H1 (cell line): ENCODE measurements at regions not wholly inside any gene's neighbourhood (a gene's known extent, or its start where the extent isn't known, plus 50 kb on each side); places are given as distances from the start of the nearest gene placed in this dataset.
A peak's percentile ranks its signal among the peaks of the same experiment; 100 is the strongest.

Experiments
- ASH2L ChIP-seq: fragments of 200-600, 300-600 bp; sonication (generic); IDR thresholded peaks from one replicate; pipeline ENCODE4 v1.7.1; 2017; ENCODE audit warnings: low read length
- CHD7 ChIP-seq: fragments of 300-600 bp; sonication (generic); IDR thresholded peaks from 2 replicates; pipeline ENCODE4 v1.7.1; 2012; ENCODE audit warnings: low read length, moderate library complexity, mild to moderate bottlenecking, inconsistent platforms; ENCODE audit not compliant: insufficient replicate concordance
- CTCF ChIP-seq, 3 experiments: IDR thresholded peaks; 1 replicate in 2 of 3; 2 replicates in 1 of 3; pipeline versions ENCODE4 v1.5.1 to v1.6.1; 2011; ENCODE audit warnings: low read length in 3 of 3, mild to moderate bottlenecking in 3 of 3, inconsistent platforms in 2 of 3, low read depth in 1 of 3, moderate library complexity in 1 of 3; ENCODE audit not compliant: insufficient read depth in 1 of 3; ENCODE audit errors: control extremely low read depth in 1 of 3
- KDM4A ChIP-seq: IDR thresholded peaks from one replicate; pipeline ENCODE4 v1.7.1; 2012; ENCODE audit warnings: low read depth, mild to moderate bottlenecking, moderate library complexity, low read length, inconsistent platforms; ENCODE audit not compliant: severe bottlenecking
- SUZ12 ChIP-seq: fragments of 200-600 bp; sonication (generic); IDR thresholded peaks from 2 replicates; pipeline ENCODE4 v1.6.1; 2012; ENCODE audit warnings: mild to moderate bottlenecking, inconsistent platforms, low read length, moderate library complexity, mixed read lengths
- TF ChIP-seq, protein P1 (sequence below): IDR thresholded peaks from 2 replicates; pipeline ENCODE4 v1.6.1; 2012; ENCODE audit warnings: inconsistent platforms

DNA sequence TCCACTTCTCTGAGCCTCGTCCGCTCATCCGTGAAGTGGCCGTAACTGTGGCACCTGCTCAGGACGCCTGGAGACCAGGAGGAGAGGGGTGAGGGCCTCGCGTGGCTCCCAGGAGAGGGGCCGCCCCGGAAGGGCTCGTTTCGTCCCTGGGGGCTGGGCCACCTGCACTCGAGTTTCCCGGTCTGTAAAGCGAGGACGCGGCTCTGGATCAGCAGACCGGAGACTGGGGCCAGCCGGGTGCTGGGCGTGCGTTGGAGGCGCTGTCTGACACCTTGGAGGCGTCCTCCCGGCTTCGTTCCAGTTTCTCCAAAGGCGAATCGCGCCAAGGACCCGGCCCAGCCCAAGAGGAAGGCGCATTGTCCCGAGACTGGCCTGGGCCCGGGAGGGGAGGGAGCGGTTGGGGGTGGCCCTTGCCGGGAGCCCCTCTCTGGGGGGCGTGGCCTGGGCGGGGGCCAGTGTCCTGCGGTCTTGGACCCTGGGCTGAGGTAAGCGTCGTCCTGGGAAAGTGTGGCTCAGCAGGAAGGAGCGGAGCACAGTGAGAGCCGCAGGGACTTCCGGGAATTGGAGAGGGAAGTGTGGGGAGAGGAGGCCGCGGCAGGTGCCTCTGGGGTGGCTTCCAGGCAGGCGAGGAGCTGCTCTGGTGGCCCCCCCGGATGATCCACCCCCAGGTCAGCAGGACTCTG, 89.6 kb downstream of the FOXL3 start (continued):
- TF ChIP-seq CHD7 (no peak), KDM4A (peak; percentile 50), ASH2L (peak; percentile 81), CTCF (IDR thresholded peaks at IDR 0.05; ENCODE audit: control extremely low read depth in 1 of 3, insufficient read depth in 1 of 3, low read depth in 1 of 3, low read length in 3 of 3) (no peak), SUZ12 (0 out of 2 replicates have a peak, but pooled peaks have one; percentile 35)
- TF ChIP-seq, protein P1, sequence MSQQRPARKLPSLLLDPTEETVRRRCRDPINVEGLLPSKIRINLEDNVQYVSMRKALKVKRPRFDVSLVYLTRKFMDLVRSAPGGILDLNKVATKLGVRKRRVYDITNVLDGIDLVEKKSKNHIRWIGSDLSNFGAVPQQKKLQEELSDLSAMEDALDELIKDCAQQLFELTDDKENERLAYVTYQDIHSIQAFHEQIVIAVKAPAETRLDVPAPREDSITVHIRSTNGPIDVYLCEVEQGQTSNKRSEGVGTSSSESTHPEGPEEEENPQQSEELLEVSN = peak; percentile 70
